GM23248 (cell line): ENCODE measurements at regions not wholly inside any gene's neighbourhood (a gene's known extent, or its start where the extent isn't known, plus 50 kb on each side); places are given as distances from the start of the nearest gene placed in this dataset.

Experiments used
- EZH2 ChIP-seq: fragments of 200-600 bp; sonication (generic); IDR thresholded peaks from 2 replicates; pipeline ENCODE4 v1.6.1; 2018; ENCODE audit warnings: antibody characterized with exemption, mild to moderate bottlenecking; ENCODE audit not compliant: insufficient read depth, poor library complexity, severe bottlenecking
- EZH2phosphoT487 ChIP-seq: fragments of 200-600 bp; sonication (generic); IDR thresholded peaks from 2 replicates; pipeline ENCODE4 v1.6.1; 2018; ENCODE audit warnings: antibody characterized with exemption, moderate library complexity, mild to moderate bottlenecking, low read depth; ENCODE audit not compliant: insufficient read depth

DNA sequence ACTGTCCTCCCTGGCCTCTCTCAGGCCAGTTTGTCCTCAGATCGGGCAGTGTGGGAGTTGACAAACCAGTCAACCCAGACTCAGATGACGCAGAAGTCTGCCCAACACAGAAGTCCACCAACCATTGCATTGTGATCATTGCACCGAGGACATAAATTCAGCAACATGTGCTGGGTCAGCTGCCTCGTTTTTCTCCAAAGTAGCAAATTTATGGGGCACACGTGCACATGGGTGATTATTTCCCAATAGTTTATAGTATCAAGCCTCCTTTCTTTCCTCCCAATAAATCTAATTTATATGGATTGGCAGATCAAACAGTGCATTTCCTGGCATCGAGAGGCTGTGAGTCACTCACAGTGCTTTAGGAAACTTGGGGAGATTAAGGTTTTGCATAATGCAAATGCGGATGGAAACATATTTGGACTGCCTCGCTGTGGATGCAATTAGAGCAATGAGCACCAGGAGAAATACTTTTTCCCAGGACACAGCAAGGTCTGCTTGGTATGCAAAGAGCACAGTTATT, 413.7 kb upstream of the SULF2 start:
- TF ChIP-seq EZH2 (no peak), EZH2phosphoT487 (no peak)
